ENCODE measurements at regions not wholly inside any gene's neighbourhood (a gene's known extent, or its start where the extent isn't known, plus 50 kb on each side); places are given as distances from the start of the nearest gene placed in this dataset.

DNA sequence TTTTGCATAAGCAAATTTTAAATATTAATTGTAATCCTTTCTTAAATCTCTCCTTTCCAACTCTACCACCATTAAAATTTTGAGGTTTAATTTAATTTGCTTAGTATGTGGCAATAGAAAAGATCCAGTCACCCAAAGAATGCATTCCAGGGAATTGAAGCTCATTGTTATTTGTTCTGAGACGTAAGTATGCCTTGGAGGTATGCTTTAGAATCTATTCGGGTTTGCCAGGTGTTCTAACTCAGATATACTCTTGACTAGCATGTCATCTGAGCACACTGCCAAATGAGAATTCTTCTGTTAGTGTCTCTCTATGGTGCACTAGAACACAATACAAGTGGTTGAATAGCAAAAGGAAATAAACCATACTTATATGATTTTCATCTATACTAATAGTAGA is 813.6 kb upstream of the ADGRL2 start:
- WGBS, 5 donors, result 65 to 80% (median 78%) methylated on average over 2 of the region's 2 CpGs
- no peaks in the 10 kb centered on the region for H3K27me3 ChIP-seq (replicated peaks in 1 of 7)

DNA sequence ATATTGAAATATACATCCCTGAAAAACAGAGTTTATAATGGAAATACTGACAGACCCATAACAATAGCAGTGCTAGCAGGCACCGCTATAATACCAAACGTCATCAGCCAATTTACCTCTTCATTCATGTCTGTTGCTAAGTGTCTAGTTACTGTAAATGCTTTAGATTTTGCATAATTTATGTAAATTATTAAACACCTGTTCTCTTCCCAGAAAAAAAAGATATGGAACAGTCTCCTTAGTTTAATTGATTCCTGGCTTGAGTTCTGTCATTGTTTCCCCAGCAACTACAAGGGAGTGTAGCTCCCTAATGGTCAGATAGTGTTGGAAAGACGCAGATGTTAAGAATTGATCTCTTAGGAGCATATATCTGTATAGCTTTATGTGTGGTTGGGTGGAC is 817.9 kb upstream of the ADGRL2 start:
- Histone ChIP-seq H3K27ac (no peak overlapping the region), H3K4me1 (no peaks in the 10 kb centered on the region), H3K36me3 (no peaks in the 10 kb centered on the region), H3K27me3 (replicated peaks in 1 of 7) (no peaks in the 10 kb centered on the region), H3K9me3 (peaks cover 0 to 3% (median 0%) of the 10 kb centered on the region in 8 donors), H3K4me3 (no peak overlapping the region)
- intact Hi-C loops (cut with DNase I; ENCODE audit: low total_unique reads), result no loop called here
- TF ChIP-seq, protein P1, sequence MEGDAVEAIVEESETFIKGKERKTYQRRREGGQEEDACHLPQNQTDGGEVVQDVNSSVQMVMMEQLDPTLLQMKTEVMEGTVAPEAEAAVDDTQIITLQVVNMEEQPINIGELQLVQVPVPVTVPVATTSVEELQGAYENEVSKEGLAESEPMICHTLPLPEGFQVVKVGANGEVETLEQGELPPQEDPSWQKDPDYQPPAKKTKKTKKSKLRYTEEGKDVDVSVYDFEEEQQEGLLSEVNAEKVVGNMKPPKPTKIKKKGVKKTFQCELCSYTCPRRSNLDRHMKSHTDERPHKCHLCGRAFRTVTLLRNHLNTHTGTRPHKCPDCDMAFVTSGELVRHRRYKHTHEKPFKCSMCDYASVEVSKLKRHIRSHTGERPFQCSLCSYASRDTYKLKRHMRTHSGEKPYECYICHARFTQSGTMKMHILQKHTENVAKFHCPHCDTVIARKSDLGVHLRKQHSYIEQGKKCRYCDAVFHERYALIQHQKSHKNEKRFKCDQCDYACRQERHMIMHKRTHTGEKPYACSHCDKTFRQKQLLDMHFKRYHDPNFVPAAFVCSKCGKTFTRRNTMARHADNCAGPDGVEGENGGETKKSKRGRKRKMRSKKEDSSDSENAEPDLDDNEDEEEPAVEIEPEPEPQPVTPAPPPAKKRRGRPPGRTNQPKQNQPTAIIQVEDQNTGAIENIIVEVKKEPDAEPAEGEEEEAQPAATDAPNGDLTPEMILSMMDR (IDR thresholded peaks at IDR 0.05 in 8 of 11, conservative IDR thresholded peaks at IDR 0.05 in 3 of 11), result no peak
- no peak for TF ChIP-seq POLR2A (IDR thresholded peaks at IDR 0.05)
- no peak for TF ChIP-seq POLR2AphosphoS5 (IDR thresholded peaks at IDR 0.05)
- no peak for DNase-seq
- 81 to 90% (median 88%) methylated on average over 3 of the region's 3 CpGs for WGBS, 5 donors

More for the DNA sequence above, 813.6 kb upstream of the ADGRL2 start:
- no peaks in the 10 kb centered on the region for H3K4me1 ChIP-seq
- no peaks in the 10 kb centered on the region for H3K36me3 ChIP-seq
- DNase-seq, result no peak
- TF ChIP-seq POLR2AphosphoS5 (IDR thresholded peaks at IDR 0.05) (no peak), POLR2A (IDR thresholded peaks at IDR 0.05) (no peak)
- TF ChIP-seq, protein P1 (IDR thresholded peaks at IDR 0.05 in 8 of 11, conservative IDR thresholded peaks at IDR 0.05 in 3 of 11), result no peak
- H3K27ac ChIP-seq, result no peak overlapping the region
- no peaks in the 10 kb centered on the region for H3K9me3 ChIP-seq
- H3K4me3 ChIP-seq, result no peak overlapping the region
- intact Hi-C loops (cut with DNase I; ENCODE audit: low total_unique reads), result no loop called here

DNA sequence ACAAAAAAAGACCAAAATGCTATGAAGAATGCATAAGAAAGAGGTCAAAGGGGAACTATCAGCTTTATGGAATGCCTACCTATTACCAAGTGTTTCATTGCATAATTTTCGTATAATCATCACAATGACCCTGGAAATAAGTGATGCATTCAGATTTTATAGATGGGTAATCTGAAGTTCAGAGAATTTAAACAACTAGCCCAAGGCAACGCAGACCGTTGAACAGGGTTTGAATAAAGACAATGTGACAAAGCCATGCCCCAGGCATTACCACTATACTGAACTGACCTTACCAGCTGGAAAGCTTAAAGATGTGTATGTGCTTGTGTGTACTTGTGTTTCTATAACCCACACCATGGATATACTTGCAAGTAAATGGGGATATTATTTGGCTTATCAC is 827.6 kb upstream of the ADGRL2 start:
- Histone ChIP-seq H3K27me3 (replicated peaks in 1 of 7) (no peaks in the 10 kb centered on the region), H3K9me3 (peaks cover 0 to 10% (median 0%) of the 10 kb centered on the region in 8 donors), H3K4me1 (no peaks in the 10 kb centered on the region), H3K4me3 (no peak overlapping the region), H3K36me3 (no peaks in the 10 kb centered on the region), H3K27ac (no peak overlapping the region)
- TF ChIP-seq, protein P1 (IDR thresholded peaks at IDR 0.05 in 8 of 11, conservative IDR thresholded peaks at IDR 0.05 in 3 of 11), result no peak
- TF ChIP-seq POLR2AphosphoS5 (IDR thresholded peaks at IDR 0.05) (no peak), POLR2A (IDR thresholded peaks at IDR 0.05) (no peak)
- DNase-seq, result no peak
- intact Hi-C loops (cut with DNase I; ENCODE audit: low total_unique reads), result no loop called here
- WGBS, 5 donors, result 86 to 98% (median 92%) methylated on average over 3 of the region's 3 CpGs

DNA sequence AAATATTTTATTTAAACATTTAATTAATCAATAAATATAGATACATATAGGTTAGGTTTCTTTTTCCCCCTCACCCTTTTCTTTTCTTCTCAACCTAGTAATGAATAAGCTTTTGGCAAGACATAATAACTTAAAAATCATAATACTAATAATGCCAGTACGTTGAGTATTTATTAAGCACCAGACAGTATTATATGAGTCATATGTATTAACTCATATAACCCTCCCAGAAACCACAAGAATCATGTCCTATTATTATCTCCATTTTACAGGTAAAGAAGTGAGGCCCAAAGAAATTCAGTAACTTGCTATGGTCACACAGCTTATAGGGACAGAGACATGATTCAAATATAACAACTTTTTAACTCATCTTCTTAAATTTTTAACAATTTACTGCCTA is 834.5 kb upstream of the ADGRL2 start:
- no peak for DNase-seq
- no peak overlapping the region for H3K4me3 ChIP-seq
- 61 to 90% (median 68%) methylated on average over 1 of the region's 1 CpG for WGBS, 5 donors
- TF ChIP-seq POLR2AphosphoS5 (IDR thresholded peaks at IDR 0.05), result no peak
- TF ChIP-seq POLR2A (IDR thresholded peaks at IDR 0.05), result no peak
- TF ChIP-seq, protein P1 (IDR thresholded peaks at IDR 0.05 in 8 of 11, conservative IDR thresholded peaks at IDR 0.05 in 3 of 11), result no peak
- no peaks in the 10 kb centered on the region for H3K27me3 ChIP-seq (replicated peaks in 1 of 7)
- H3K27ac ChIP-seq, result no peak overlapping the region
- no peaks in the 10 kb centered on the region for H3K36me3 ChIP-seq
- no peaks in the 10 kb centered on the region for H3K4me1 ChIP-seq
- H3K9me3 ChIP-seq, result peaks cover 0 to 6% (median 0%) of the 10 kb centered on the region in 8 donors
- intact Hi-C loops (cut with DNase I; ENCODE audit: low total_unique reads), result no loop called here
